ENCODE measurements at regions not wholly inside any gene's neighbourhood (a gene's known extent, or its start where the extent isn't known, plus 50 kb on each side); places are given as distances from the start of the nearest gene placed in this dataset.

GRCh38 chr16:55101026-55101425, 170.4 kb downstream of the IRX5 start:
- TF ChIP-seq L3MBTL2 (conservative IDR thresholded peaks at IDR 0.05) (no peak), TARDBP (IDR thresholded peaks at IDR 0.05) (no peak), FOXM1 (IDR thresholded peaks at IDR 0.05; ENCODE audit: borderline replicate concordance) (no peak), ARNT (IDR thresholded peaks at IDR 0.05) (no peak), ZNF384 (IDR thresholded peaks at IDR 0.05) (no peak), SUZ12 (IDR thresholded peaks at IDR 0.05) (no peak), BHLHE40 (IDR thresholded peaks at IDR 0.05; ENCODE audit: borderline replicate concordance) (no peak), FOXA1 (IDR thresholded peaks at IDR 0.05) (no peak), ELF4 (IDR thresholded peaks at IDR 0.05) (no peak), HDGF (IDR thresholded peaks at IDR 0.05; ENCODE audit: borderline replicate concordance) (no peak), CTBP1 (IDR thresholded peaks at IDR 0.05; ENCODE audit: borderline replicate concordance) (no peak)
- ChIA-PET POLR2A (no interaction called here), CTCF (no interaction called here)
- DNase-seq (ENCODE audit: extremely low spot score) = no peak

GRCh38 chr16:55102077-55102476, 171.4 kb downstream of the IRX5 start:
- no peak for TF ChIP-seq ELF4 (IDR thresholded peaks at IDR 0.05)
- no peak for TF ChIP-seq PKNOX1 (IDR thresholded peaks at IDR 0.05)
- TF ChIP-seq LEF1 (IDR thresholded peaks at IDR 0.05; ENCODE audit: borderline replicate concordance) = no peak
- TF ChIP-seq TARDBP (IDR thresholded peaks at IDR 0.05) = no peak
- ChIA-PET CTCF (no interaction called here), POLR2A (no interaction called here)
- DNase-seq (ENCODE audit: extremely low spot score) = no peak

GRCh38 chr16:55102531-55102930, 171.9 kb downstream of the IRX5 start:
- ChIA-PET CTCF (no interaction called here), POLR2A (no interaction called here)
- no peak for DNase-seq (ENCODE audit: extremely low spot score)
- TF ChIP-seq HDGF (IDR thresholded peaks at IDR 0.05; ENCODE audit: borderline replicate concordance) (no peak), FOXM1 (IDR thresholded peaks at IDR 0.05; ENCODE audit: borderline replicate concordance) (no peak), SUZ12 (IDR thresholded peaks at IDR 0.05) (no peak), PKNOX1 (IDR thresholded peaks at IDR 0.05) (no peak), L3MBTL2 (conservative IDR thresholded peaks at IDR 0.05) (no peak), CTBP1 (IDR thresholded peaks at IDR 0.05; ENCODE audit: borderline replicate concordance) (no peak), ARNT (IDR thresholded peaks at IDR 0.05) (no peak)

GRCh38 chr16:55107851-55108250, 177.2 kb downstream of the IRX5 start:
- ChIA-PET CTCF (no interaction called here), POLR2A (no interaction called here)
- no peak for TF ChIP-seq ELF4 (IDR thresholded peaks at IDR 0.05)
- TF ChIP-seq L3MBTL2 (conservative IDR thresholded peaks at IDR 0.05) = no peak
- no peak for TF ChIP-seq FOXK2 (IDR thresholded peaks at IDR 0.05)
- no peak for TF ChIP-seq LEF1 (IDR thresholded peaks at IDR 0.05; ENCODE audit: borderline replicate concordance)
- no peak for TF ChIP-seq BHLHE40 (IDR thresholded peaks at IDR 0.05; ENCODE audit: borderline replicate concordance)
- no peak for TF ChIP-seq FOXM1 (IDR thresholded peaks at IDR 0.05; ENCODE audit: borderline replicate concordance)
- DNase-seq (ENCODE audit: extremely low spot score) = no peak

GRCh38 chr16:55113210-55113609, 182.5 kb downstream of the IRX5 start:
- POLR2A ChIA-PET = no interaction called here
- no peak for TF ChIP-seq SUZ12 (IDR thresholded peaks at IDR 0.05)
- no peak for TF ChIP-seq L3MBTL2 (conservative IDR thresholded peaks at IDR 0.05)
- TF ChIP-seq ARNT (IDR thresholded peaks at IDR 0.05) = no peak
- no peak for TF ChIP-seq FOXK2 (IDR thresholded peaks at IDR 0.05)
- TF ChIP-seq BHLHE40 (IDR thresholded peaks at IDR 0.05; ENCODE audit: borderline replicate concordance) = no peak
- TF ChIP-seq HDGF (IDR thresholded peaks at IDR 0.05; ENCODE audit: borderline replicate concordance) = no peak
- TF ChIP-seq PKNOX1 (IDR thresholded peaks at IDR 0.05) = no peak
- TF ChIP-seq ZNF384 (IDR thresholded peaks at IDR 0.05) = no peak
- TF ChIP-seq CTBP1 (IDR thresholded peaks at IDR 0.05; ENCODE audit: borderline replicate concordance) = no peak
- no peak for TF ChIP-seq LEF1 (IDR thresholded peaks at IDR 0.05; ENCODE audit: borderline replicate concordance)
- TF ChIP-seq FOXM1 (IDR thresholded peaks at IDR 0.05; ENCODE audit: borderline replicate concordance) = no peak
- no peak for TF ChIP-seq FOXA1 (IDR thresholded peaks at IDR 0.05)
- no peak for TF ChIP-seq SP1 (IDR thresholded peaks at IDR 0.05)
- no peak for TF ChIP-seq ELF4 (IDR thresholded peaks at IDR 0.05)
- no peak for TF ChIP-seq NFRKB (IDR thresholded peaks at IDR 0.05)
- no peak for TF ChIP-seq TARDBP (IDR thresholded peaks at IDR 0.05)
- no peak for DNase-seq (ENCODE audit: extremely low spot score)
- CTCF ChIA-PET = no interaction called here

GRCh38 chr16:55115506-55115905, 184.8 kb downstream of the IRX5 start:
- ChIA-PET CTCF (interaction anchor here (1.2 kb wide), 1 partner anchor 80 kb away, joined by 6 read pairs; no protein-coding TSS in a partner anchor), POLR2A (no interaction called here)
- no peak for DNase-seq (ENCODE audit: extremely low spot score)

More at GRCh38 chr16:55115506-55115905, 184.8 kb downstream of the IRX5 start:
- no peak for TF ChIP-seq HDGF (IDR thresholded peaks at IDR 0.05; ENCODE audit: borderline replicate concordance)
- no peak for TF ChIP-seq ZNF384 (IDR thresholded peaks at IDR 0.05)
- no peak for TF ChIP-seq ARNT (IDR thresholded peaks at IDR 0.05)
- TF ChIP-seq BHLHE40 (IDR thresholded peaks at IDR 0.05; ENCODE audit: borderline replicate concordance) = no peak
- no peak for TF ChIP-seq FOXA1 (IDR thresholded peaks at IDR 0.05)
- TF ChIP-seq TARDBP (IDR thresholded peaks at IDR 0.05) = no peak
- TF ChIP-seq FOXM1 (IDR thresholded peaks at IDR 0.05; ENCODE audit: borderline replicate concordance) = no peak

Measured in HEK293T (cell line).